Neural cell (in vitro differentiated cells): ENCODE measurements at regions not wholly inside any gene's neighbourhood (a gene's known extent, or its start where the extent isn't known, plus 50 kb on each side); places are given as distances from the start of the nearest gene placed in this dataset.

Experiments
- H2AFZ ChIP-seq: fragments of 200-600, 300-800 bp; sonication (generic), shearing (Covaris generic); 2 replicates; pipeline ENCODE4 v1.6.0; 2014; ENCODE audit warnings: low read depth, mild to moderate bottlenecking, antibody characterized with exemption, low read length, moderate library complexity
- H3F3A ChIP-seq: fragments of 200-600 bp; shearing (Covaris generic); 2 replicates; pipeline ENCODE4 v1.6.1; 2016; ENCODE audit warnings: mild to moderate bottlenecking, moderate library complexity, mixed read lengths, antibody characterized with exemption, low read length; ENCODE audit not compliant: insufficient read depth, poor library complexity, severe bottlenecking
- H3K27ac ChIP-seq: fragments of 200-600, 300-800 bp; sonication (generic), shearing (Covaris generic); 2 replicates; pipeline ENCODE4 v1.5.1; 2014; ENCODE audit warnings: mild to moderate bottlenecking, low read length, moderate library complexity
- H3K27me3 ChIP-seq: fragments of 300-800, 200-600 bp; sonication (generic), shearing (Covaris generic); 2 replicates; pipeline ENCODE4 v1.6.0; 2014; ENCODE audit warnings: mild to moderate bottlenecking, low read depth, low read length, moderate library complexity; ENCODE audit not compliant: insufficient read depth
- H3K36me3 ChIP-seq: fragments of 300-800, 200-600 bp; sonication (generic), shearing (Covaris generic); 2 replicates; pipeline ENCODE4 v1.5.1; 2014; ENCODE audit warnings: mild to moderate bottlenecking, antibody characterized with exemption, low read length, moderate library complexity; ENCODE audit not compliant: insufficient read depth
- H3K4me2 ChIP-seq: fragments of 300-800, 200-600 bp; sonication (generic), shearing (Covaris generic); 2 replicates; pipeline ENCODE4 v1.6.0; 2014; ENCODE audit warnings: mild to moderate bottlenecking, low read length
- H3K4me3 ChIP-seq: fragments of 300-800, 200-600 bp; sonication (generic), shearing (Covaris generic); 2 replicates; pipeline ENCODE4 v1.5.1; 2014; ENCODE audit warnings: mild to moderate bottlenecking, low read length, moderate library complexity
- H3K79me2 ChIP-seq: fragments of 200-600 bp; shearing (Covaris generic); replicated peaks from 2 replicates; pipeline ENCODE4 v1.6.0; 2014; ENCODE audit warnings: mild to moderate bottlenecking, low read length, moderate library complexity; ENCODE audit not compliant: insufficient read depth
- H3K9ac ChIP-seq: fragments of 300-800, 200-600 bp; sonication (generic), shearing (Covaris generic); 2 replicates; pipeline ENCODE4 v1.6.1; 2016; ENCODE audit warnings: mild to moderate bottlenecking, low read length, mixed read lengths
- H3K9me2 ChIP-seq: fragments of 200-600 bp; shearing (Covaris generic); 2 replicates; pipeline ENCODE4 v1.6.1; 2016; ENCODE audit warnings: mild to moderate bottlenecking, low read length, mixed read lengths; ENCODE audit not compliant: insufficient read depth
- H3K9me3 ChIP-seq: fragments of 200-600, 300-800 bp; sonication (generic), shearing (Covaris generic); 2 replicates; pipeline ENCODE4 v1.6.1; 2016; ENCODE audit warnings: mild to moderate bottlenecking, mixed run types, low read length, moderate library complexity, mixed read lengths
- H4K20me1 ChIP-seq: fragments of 200-600 bp; shearing (Covaris generic); 2 replicates; pipeline ENCODE4 v1.6.1; 2016; ENCODE audit warnings: mild to moderate bottlenecking, mixed run types; ENCODE audit not compliant: insufficient read depth
- EP300 ChIP-seq: fragments of 450-650 bp; conservative IDR thresholded peaks from 2 replicates; pipeline ENCODE4 v1.6.1; 2014; ENCODE audit warnings: antibody characterized with exemption, mild to moderate bottlenecking, moderate library complexity; ENCODE audit not compliant: poor library complexity, severe bottlenecking
- EZH2 ChIP-seq: fragments of 200-600, 300-800 bp; shearing (Covaris generic), sonication (generic); IDR thresholded peaks from 2 replicates; pipeline ENCODE4 v1.6.1; 2014; ENCODE audit warnings: antibody characterized with exemption, low read length, borderline replicate concordance, mild to moderate bottlenecking; ENCODE audit not compliant: insufficient read depth, poor library complexity, severe bottlenecking
- MXI1 ChIP-seq: fragments of 450-650 bp; conservative IDR thresholded peaks from 2 replicates; pipeline ENCODE4 v1.6.1; 2014; ENCODE audit warnings: antibody characterized with exemption, mild to moderate bottlenecking; ENCODE audit not compliant: poor library complexity, severe bottlenecking
- POLR2AphosphoS5 ChIP-seq: IDR thresholded peaks from 2 replicates; pipeline ENCODE4 v1.6.1; 2012
- RAD21 ChIP-seq: fragments of 450-650 bp; conservative IDR thresholded peaks from 2 replicates; pipeline ENCODE4 v1.6.1; 2014; ENCODE audit warnings: antibody characterized with exemption, mild to moderate bottlenecking, moderate library complexity
- SMC3 ChIP-seq: fragments of 450-650 bp; conservative IDR thresholded peaks from 2 replicates; pipeline ENCODE4 v1.6.1; 2014; ENCODE audit warnings: antibody characterized with exemption, mild to moderate bottlenecking, moderate library complexity; ENCODE audit not compliant: poor library complexity
- TAF1 ChIP-seq: IDR thresholded peaks from 2 replicates; pipeline ENCODE4 v1.6.1; 2012; ENCODE audit warnings: low read depth
- TF ChIP-seq, protein P1 (sequence below): IDR thresholded peaks from 2 replicates; pipeline ENCODE4 v1.6.1; 2012; ENCODE audit warnings: borderline replicate concordance
- TF ChIP-seq, protein P2 (sequence below): fragments of 450-650 bp; IDR thresholded peaks from 2 replicates; pipeline ENCODE4 v1.5.1; 2014; ENCODE audit warnings: antibody characterized with exemption, mild to moderate bottlenecking, moderate library complexity; ENCODE audit not compliant: poor library complexity, severe bottlenecking

DNA sequence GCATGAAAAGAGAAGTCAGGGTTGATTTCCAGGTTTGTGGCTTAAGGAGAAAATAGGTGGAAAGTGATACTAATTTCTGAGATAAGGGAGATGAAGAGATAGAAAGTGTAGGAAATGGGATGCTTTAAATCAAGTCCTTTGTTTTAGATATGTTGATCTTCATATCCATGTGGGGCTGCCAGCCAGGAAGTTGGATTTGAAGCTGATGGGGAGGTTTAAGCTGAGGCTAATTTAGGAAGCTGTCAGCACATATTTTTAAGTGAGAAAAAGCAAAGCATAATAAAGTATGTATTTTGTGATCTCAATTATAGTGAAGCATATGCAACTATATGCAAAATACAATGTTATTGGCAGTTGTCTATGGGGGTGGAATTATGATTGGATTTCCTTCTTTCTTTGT, 428.4 kb downstream of the CSNK1G3 start:
- no peaks in the 10 kb centered on the region for H3F3A ChIP-seq
- H3K9ac ChIP-seq, result no peak overlapping the region
- H3K36me3 ChIP-seq, result no peaks in the 10 kb centered on the region
- H3K27ac ChIP-seq, result no peak overlapping the region
- no peak overlapping the region for H2AFZ ChIP-seq
- TF ChIP-seq SMC3, result no peak
- TF ChIP-seq, protein P1, sequence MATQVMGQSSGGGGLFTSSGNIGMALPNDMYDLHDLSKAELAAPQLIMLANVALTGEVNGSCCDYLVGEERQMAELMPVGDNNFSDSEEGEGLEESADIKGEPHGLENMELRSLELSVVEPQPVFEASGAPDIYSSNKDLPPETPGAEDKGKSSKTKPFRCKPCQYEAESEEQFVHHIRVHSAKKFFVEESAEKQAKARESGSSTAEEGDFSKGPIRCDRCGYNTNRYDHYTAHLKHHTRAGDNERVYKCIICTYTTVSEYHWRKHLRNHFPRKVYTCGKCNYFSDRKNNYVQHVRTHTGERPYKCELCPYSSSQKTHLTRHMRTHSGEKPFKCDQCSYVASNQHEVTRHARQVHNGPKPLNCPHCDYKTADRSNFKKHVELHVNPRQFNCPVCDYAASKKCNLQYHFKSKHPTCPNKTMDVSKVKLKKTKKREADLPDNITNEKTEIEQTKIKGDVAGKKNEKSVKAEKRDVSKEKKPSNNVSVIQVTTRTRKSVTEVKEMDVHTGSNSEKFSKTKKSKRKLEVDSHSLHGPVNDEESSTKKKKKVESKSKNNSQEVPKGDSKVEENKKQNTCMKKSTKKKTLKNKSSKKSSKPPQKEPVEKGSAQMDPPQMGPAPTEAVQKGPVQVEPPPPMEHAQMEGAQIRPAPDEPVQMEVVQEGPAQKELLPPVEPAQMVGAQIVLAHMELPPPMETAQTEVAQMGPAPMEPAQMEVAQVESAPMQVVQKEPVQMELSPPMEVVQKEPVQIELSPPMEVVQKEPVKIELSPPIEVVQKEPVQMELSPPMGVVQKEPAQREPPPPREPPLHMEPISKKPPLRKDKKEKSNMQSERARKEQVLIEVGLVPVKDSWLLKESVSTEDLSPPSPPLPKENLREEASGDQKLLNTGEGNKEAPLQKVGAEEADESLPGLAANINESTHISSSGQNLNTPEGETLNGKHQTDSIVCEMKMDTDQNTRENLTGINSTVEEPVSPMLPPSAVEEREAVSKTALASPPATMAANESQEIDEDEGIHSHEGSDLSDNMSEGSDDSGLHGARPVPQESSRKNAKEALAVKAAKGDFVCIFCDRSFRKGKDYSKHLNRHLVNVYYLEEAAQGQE, result no peak
- no peak for TF ChIP-seq EP300
- TF ChIP-seq MXI1, result no peak
- TF ChIP-seq EZH2, result no peak
- TF ChIP-seq RAD21, result no peak
- TF ChIP-seq, protein P2, sequence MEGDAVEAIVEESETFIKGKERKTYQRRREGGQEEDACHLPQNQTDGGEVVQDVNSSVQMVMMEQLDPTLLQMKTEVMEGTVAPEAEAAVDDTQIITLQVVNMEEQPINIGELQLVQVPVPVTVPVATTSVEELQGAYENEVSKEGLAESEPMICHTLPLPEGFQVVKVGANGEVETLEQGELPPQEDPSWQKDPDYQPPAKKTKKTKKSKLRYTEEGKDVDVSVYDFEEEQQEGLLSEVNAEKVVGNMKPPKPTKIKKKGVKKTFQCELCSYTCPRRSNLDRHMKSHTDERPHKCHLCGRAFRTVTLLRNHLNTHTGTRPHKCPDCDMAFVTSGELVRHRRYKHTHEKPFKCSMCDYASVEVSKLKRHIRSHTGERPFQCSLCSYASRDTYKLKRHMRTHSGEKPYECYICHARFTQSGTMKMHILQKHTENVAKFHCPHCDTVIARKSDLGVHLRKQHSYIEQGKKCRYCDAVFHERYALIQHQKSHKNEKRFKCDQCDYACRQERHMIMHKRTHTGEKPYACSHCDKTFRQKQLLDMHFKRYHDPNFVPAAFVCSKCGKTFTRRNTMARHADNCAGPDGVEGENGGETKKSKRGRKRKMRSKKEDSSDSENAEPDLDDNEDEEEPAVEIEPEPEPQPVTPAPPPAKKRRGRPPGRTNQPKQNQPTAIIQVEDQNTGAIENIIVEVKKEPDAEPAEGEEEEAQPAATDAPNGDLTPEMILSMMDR, result no peak
- no peak for TF ChIP-seq POLR2AphosphoS5
- TF ChIP-seq TAF1, result no peak
- no peaks in the 10 kb centered on the region for H3K9me2 ChIP-seq
- no peaks in the 10 kb centered on the region for H4K20me1 ChIP-seq
- no peak overlapping the region for H3K4me2 ChIP-seq
- no peaks in the 10 kb centered on the region for H3K27me3 ChIP-seq
- H3K79me2 ChIP-seq, result no peaks in the 10 kb centered on the region
- no peak overlapping the region for H3K4me3 ChIP-seq
- H3K9me3 ChIP-seq, result peaks cover 9% of the 10 kb centered on the region

GRCh38 chr5:123937230-123937629, 425.3 kb downstream of the CSNK1G3 start:
- H3K27ac ChIP-seq, result no peak overlapping the region
- peaks cover 9% of the 10 kb centered on the region for H3K9me3 ChIP-seq
- no peaks in the 10 kb centered on the region for H3K27me3 ChIP-seq
- no peak overlapping the region for H2AFZ ChIP-seq
- no peaks in the 10 kb centered on the region for H4K20me1 ChIP-seq
- H3K36me3 ChIP-seq, result no peaks in the 10 kb centered on the region
- no peaks in the 10 kb centered on the region for H3F3A ChIP-seq
- no peaks in the 10 kb centered on the region for H3K9me2 ChIP-seq
- H3K4me2 ChIP-seq, result no peak overlapping the region
- no peak overlapping the region for H3K9ac ChIP-seq
- H3K79me2 ChIP-seq, result no peaks in the 10 kb centered on the region
- TF ChIP-seq SMC3 (peak; percentile 24), MXI1 (no peak), TAF1 (no peak), EP300 (no peak), POLR2AphosphoS5 (no peak), EZH2 (no peak), RAD21 (peak; percentile 32)
- TF ChIP-seq, protein P2, result peak; percentile 26
- TF ChIP-seq, protein P1, result no peak
- no peak overlapping the region for H3K4me3 ChIP-seq
